Activated naive CD4-positive, alpha-beta T cell treated with anti-CD3 and anti-CD28 coated beads, Interleukin-2, amount 50 U/mL, for 16 hours (primary cell): ENCODE measurements at regions not wholly inside any gene's neighbourhood (a gene's known extent, or its start where the extent isn't known, plus 50 kb on each side); places are given as distances from the start of the nearest gene placed in this dataset.
"Not testable (repeated sequence)": the region's sequence is repeated elsewhere in the genome, so short reads cannot be mapped to it uniquely, and the experiment has no call there.

ENCODE experiments used
- DNase-seq: peaks from one replicate; pipeline ENCODE4 v3.0.0-alpha.2; 2020

- no peak for DNase-seq
Measured at GRCh38 chr9:103068753-103069152, 73.6 kb downstream of the CYLC2 start.

- no peak for DNase-seq
Measured at GRCh38 chr9:103078581-103078980, 83.4 kb downstream of the CYLC2 start.

- no peak for DNase-seq
Measured at GRCh38 chr9:103082494-103082893, 87.4 kb downstream of the CYLC2 start.

GRCh38 chr9:103089357-103089756, 94.2 kb downstream of the CYLC2 start:
- no peak for DNase-seq

GRCh38 chr9:103104101-103104500, 109.0 kb downstream of the CYLC2 start:
- no peak for DNase-seq

GRCh38 chr9:103116246-103116645, 121.1 kb downstream of the CYLC2 start:
- no peak for DNase-seq

GRCh38 chr9:103126494-103126893, 131.4 kb downstream of the CYLC2 start:
- no peak for DNase-seq

GRCh38 chr9:103139891-103140290, 144.8 kb downstream of the CYLC2 start:
- DNase-seq: no peak

GRCh38 chr9:103152473-103152872, 157.3 kb downstream of the CYLC2 start:
- DNase-seq: no peak

- no peak for DNase-seq
Measured at GRCh38 chr9:103167530-103167929, 172.4 kb downstream of the CYLC2 start.

GRCh38 chr9:103168254-103168653, 173.1 kb downstream of the CYLC2 start:
- DNase-seq: no peak

GRCh38 chr9:103169798-103170197, 174.7 kb downstream of the CYLC2 start:
- no peak for DNase-seq

GRCh38 chr9:103183701-103184171, 188.6 kb downstream of the CYLC2 start:
- DNase-seq: no peak

GRCh38 chr9:103186959-103187358, 191.8 kb downstream of the CYLC2 start:
- no peak for DNase-seq

GRCh38 chr9:103188781-103189350, 193.7 kb downstream of the CYLC2 start:
- no peak for DNase-seq

GRCh38 chr9:103193992-103194391, 198.9 kb downstream of the CYLC2 start:
- no peak for DNase-seq

GRCh38 chr9:103203172-103203571, 208.0 kb downstream of the CYLC2 start:
- no peak for DNase-seq

GRCh38 chr9:103205881-103206585, 210.9 kb downstream of the CYLC2 start:
- DNase-seq: not testable (repeated sequence)

GRCh38 chr9:103210607-103211006, 215.5 kb downstream of the CYLC2 start:
- DNase-seq: no peak

GRCh38 chr9:103215197-103215596, 220.1 kb downstream of the CYLC2 start:
- no peak for DNase-seq

GRCh38 chr9:103225702-103226646, 230.8 kb downstream of the CYLC2 start:
- no peak for DNase-seq

GRCh38 chr9:103226647-103227013, 231.5 kb downstream of the CYLC2 start:
- no peak for DNase-seq

- DNase-seq: not testable (repeated sequence)
Measured at GRCh38 chr9:103237571-103238109, 242.5 kb downstream of the CYLC2 start.
